Skeletal muscle tissue (tissue), 3 donors: ENCODE measurements at regions not wholly inside any gene's neighbourhood (a gene's known extent, or its start where the extent isn't known, plus 50 kb on each side); places are given as distances from the start of the nearest gene placed in this dataset.
"Not testable (repeated sequence)": the region's sequence is repeated elsewhere in the genome, so short reads cannot be mapped to it uniquely, and the experiment has no call there.

ENCODE experiments used
- H3K27ac ChIP-seq: one replicate; pipeline ENCODE4 v1.7.0; 2013; ENCODE audit warnings: mild to moderate bottlenecking, low read depth, low read length, inconsistent platforms
- H3K27me3 ChIP-seq, 3 donors: one replicate each; pipeline ENCODE4 v1.7.0; 2013; ENCODE audit warnings: low read length in 3 of 3; ENCODE audit not compliant: control insufficient read depth in 3 of 3, insufficient read depth in 3 of 3
- H3K36me3 ChIP-seq, 3 donors: one replicate each; pipeline ENCODE4 v1.7.0; 2013; ENCODE audit warnings: low read length in 3 of 3; ENCODE audit not compliant: control insufficient read depth in 3 of 3, insufficient read depth in 3 of 3
- H3K4me1 ChIP-seq, 3 donors: one replicate each; pipeline ENCODE4 v1.7.0; 2013; ENCODE audit warnings: low read length in 3 of 3, mild to moderate bottlenecking in 3 of 3; ENCODE audit not compliant: control insufficient read depth in 3 of 3, insufficient read depth in 3 of 3
- H3K4me3 ChIP-seq, 3 donors: one replicate each; pipeline ENCODE4 v1.7.0; 2013; ENCODE audit warnings: low read length in 3 of 3
- H3K9ac ChIP-seq, 3 donors: one replicate each; pipeline ENCODE4 v1.7.0; 2013; ENCODE audit warnings: low read length in 3 of 3, mild to moderate bottlenecking in 3 of 3, moderate library complexity in 2 of 3, low read depth in 1 of 3
- H3K9me3 ChIP-seq, 3 donors: one replicate each; pipeline ENCODE4 v1.7.0; 2013; ENCODE audit warnings: low read length in 3 of 3; ENCODE audit not compliant: control insufficient read depth in 3 of 3
- donor health status: Osteomylitis.

- Histone ChIP-seq H3K4me1 (no peaks in the 10 kb centered on the region), H3K36me3 (no peaks in the 10 kb centered on the region), H3K27ac (no peak overlapping the region), H3K4me3 (no peak overlapping the region), H3K9ac (no peak overlapping the region), H3K9me3 (no peaks in the 10 kb centered on the region), H3K27me3 (no peaks in the 10 kb centered on the region)
Observed at GRCh38 chr14:37994846-37995372, 212.8 kb upstream of the SSTR1 start.

GRCh38 chr14:37997017-37997416 is 210.7 kb upstream of the SSTR1 start:
- Histone ChIP-seq H3K9ac (no peak overlapping the region), H3K4me3 (no peak overlapping the region), H3K27ac (no peak overlapping the region), H3K36me3 (no peaks in the 10 kb centered on the region), H3K9me3 (no peaks in the 10 kb centered on the region), H3K4me1 (no peaks in the 10 kb centered on the region), H3K27me3 (no peaks in the 10 kb centered on the region)

- H3K9me3 ChIP-seq, result no peaks in the 10 kb centered on the region
- H3K36me3 ChIP-seq, result no peaks in the 10 kb centered on the region
- H3K4me3 ChIP-seq, result no peak overlapping the region
- H3K9ac ChIP-seq, result no peak overlapping the region
- no peak overlapping the region for H3K27ac ChIP-seq
- no peaks in the 10 kb centered on the region for H3K27me3 ChIP-seq
- no peaks in the 10 kb centered on the region for H3K4me1 ChIP-seq
Observed at GRCh38 chr14:38000340-38000739, 207.4 kb upstream of the SSTR1 start.

GRCh38 chr14:38001501-38001900 is 206.2 kb upstream of the SSTR1 start:
- no peaks in the 10 kb centered on the region for H3K36me3 ChIP-seq
- no peak overlapping the region for H3K9ac ChIP-seq
- H3K27ac ChIP-seq, result no peak overlapping the region
- no peaks in the 10 kb centered on the region for H3K9me3 ChIP-seq
- no peak overlapping the region for H3K4me3 ChIP-seq
- no peaks in the 10 kb centered on the region for H3K27me3 ChIP-seq
- no peaks in the 10 kb centered on the region for H3K4me1 ChIP-seq

- Histone ChIP-seq H3K9ac (no peak overlapping the region), H3K9me3 (no peaks in the 10 kb centered on the region), H3K36me3 (no peaks in the 10 kb centered on the region), H3K27me3 (no peaks in the 10 kb centered on the region), H3K27ac (no peak overlapping the region), H3K4me1 (no peaks in the 10 kb centered on the region), H3K4me3 (no peak overlapping the region)
Observed at GRCh38 chr14:38003746-38004609, 203.7 kb upstream of the SSTR1 start.

- H3K27me3 ChIP-seq, result no peaks in the 10 kb centered on the region
- no peak overlapping the region for H3K9ac ChIP-seq
- no peaks in the 10 kb centered on the region for H3K36me3 ChIP-seq
- no peak overlapping the region for H3K27ac ChIP-seq
- H3K4me3 ChIP-seq, result no peak overlapping the region
- H3K4me1 ChIP-seq, result no peaks in the 10 kb centered on the region
- no peaks in the 10 kb centered on the region for H3K9me3 ChIP-seq
Observed at GRCh38 chr14:38004610-38004879, 203.2 kb upstream of the SSTR1 start.

GRCh38 chr14:38011156-38011555 is 196.5 kb upstream of the SSTR1 start:
- not testable (repeated sequence) for H3K36me3 ChIP-seq, H3K4me3 ChIP-seq, H3K4me1 ChIP-seq, H3K9me3 ChIP-seq, H3K27me3 ChIP-seq, H3K9ac ChIP-seq, H3K27ac ChIP-seq

GRCh38 chr14:38012056-38012455 is 195.6 kb upstream of the SSTR1 start:
- Histone ChIP-seq H3K4me1 (no peaks in the 10 kb centered on the region), H3K27ac (no peak overlapping the region), H3K4me3 (no peak overlapping the region), H3K9ac (no peak overlapping the region), H3K27me3 (no peaks in the 10 kb centered on the region), H3K9me3 (peaks cover 0 to 2% (median 0%) of the 10 kb centered on the region in 3 donors), H3K36me3 (no peaks in the 10 kb centered on the region)

- Histone ChIP-seq H3K4me1 (no peaks in the 10 kb centered on the region), H3K36me3 (no peaks in the 10 kb centered on the region), H3K9me3 (peaks cover 0 to 2% (median 0%) of the 10 kb centered on the region in 3 donors), H3K4me3 (no peak overlapping the region), H3K9ac (no peak overlapping the region), H3K27ac (no peak overlapping the region), H3K27me3 (no peaks in the 10 kb centered on the region)
Observed at GRCh38 chr14:38016497-38016896, 191.2 kb upstream of the SSTR1 start.

GRCh38 chr14:38021861-38022260 is 185.8 kb upstream of the SSTR1 start:
- Histone ChIP-seq H3K9ac (no peak overlapping the region), H3K4me1 (no peaks in the 10 kb centered on the region), H3K36me3 (no peaks in the 10 kb centered on the region), H3K4me3 (no peak overlapping the region), H3K27ac (no peak overlapping the region), H3K27me3 (no peaks in the 10 kb centered on the region), H3K9me3 (peaks cover 0 to 7% (median 0%) of the 10 kb centered on the region in 3 donors)
